ENCODE measurements at regions not wholly inside any gene's neighbourhood (a gene's known extent, or its start where the extent isn't known, plus 50 kb on each side); places are given as distances from the start of the nearest gene placed in this dataset.

DNA sequence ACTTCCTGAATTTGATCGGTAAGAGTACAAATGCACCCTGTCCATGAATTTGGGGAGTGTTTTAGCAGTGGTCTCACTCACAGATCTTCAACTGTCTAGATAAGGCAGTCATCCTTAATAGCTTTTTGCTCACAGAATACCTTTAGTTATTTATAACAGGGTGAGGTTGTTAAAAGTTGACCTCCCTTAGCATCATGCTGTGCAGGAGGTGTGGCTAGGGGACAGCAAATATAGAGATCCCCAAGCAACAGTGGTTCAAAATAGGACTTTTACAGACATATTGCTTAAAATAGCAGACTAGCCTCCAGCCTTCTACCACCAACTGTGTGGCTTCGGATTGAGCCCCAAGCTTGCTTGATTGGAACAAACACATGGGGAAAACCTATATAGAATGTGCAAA lies 724.4 kb downstream of the TLE1 start:
- TF ChIP-seq, protein P1, sequence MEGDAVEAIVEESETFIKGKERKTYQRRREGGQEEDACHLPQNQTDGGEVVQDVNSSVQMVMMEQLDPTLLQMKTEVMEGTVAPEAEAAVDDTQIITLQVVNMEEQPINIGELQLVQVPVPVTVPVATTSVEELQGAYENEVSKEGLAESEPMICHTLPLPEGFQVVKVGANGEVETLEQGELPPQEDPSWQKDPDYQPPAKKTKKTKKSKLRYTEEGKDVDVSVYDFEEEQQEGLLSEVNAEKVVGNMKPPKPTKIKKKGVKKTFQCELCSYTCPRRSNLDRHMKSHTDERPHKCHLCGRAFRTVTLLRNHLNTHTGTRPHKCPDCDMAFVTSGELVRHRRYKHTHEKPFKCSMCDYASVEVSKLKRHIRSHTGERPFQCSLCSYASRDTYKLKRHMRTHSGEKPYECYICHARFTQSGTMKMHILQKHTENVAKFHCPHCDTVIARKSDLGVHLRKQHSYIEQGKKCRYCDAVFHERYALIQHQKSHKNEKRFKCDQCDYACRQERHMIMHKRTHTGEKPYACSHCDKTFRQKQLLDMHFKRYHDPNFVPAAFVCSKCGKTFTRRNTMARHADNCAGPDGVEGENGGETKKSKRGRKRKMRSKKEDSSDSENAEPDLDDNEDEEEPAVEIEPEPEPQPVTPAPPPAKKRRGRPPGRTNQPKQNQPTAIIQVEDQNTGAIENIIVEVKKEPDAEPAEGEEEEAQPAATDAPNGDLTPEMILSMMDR (IDR thresholded peaks at IDR 0.05; ENCODE audit: extremely low read depth in 1 of 2, insufficient read depth in 1 of 2, low read depth in 1 of 2, low read length in 2 of 2) = no peak
- TF ChIP-seq JUN (IDR thresholded peaks at IDR 0.05; ENCODE audit: borderline replicate concordance, insufficient read depth, insufficient read length, low read depth) (no peak), FOS (IDR thresholded peaks at IDR 0.05; ENCODE audit: borderline replicate concordance, insufficient read depth, low read length) (no peak), POLR2A (IDR thresholded peaks at IDR 0.05; ENCODE audit: low read depth, low read length) (no peak), POLR2AphosphoS5 (IDR thresholded peaks at IDR 0.05; ENCODE audit: insufficient read depth, low read depth, low read length) (no peak), EZH2 (IDR thresholded peaks at IDR 0.05; ENCODE audit: borderline replicate concordance, low read depth, low read length, severe bottlenecking) (no peak), MYC (IDR thresholded peaks at IDR 0.05; ENCODE audit: low read depth, low read length) (no peak)
- TF ChIP-seq, protein P2, sequence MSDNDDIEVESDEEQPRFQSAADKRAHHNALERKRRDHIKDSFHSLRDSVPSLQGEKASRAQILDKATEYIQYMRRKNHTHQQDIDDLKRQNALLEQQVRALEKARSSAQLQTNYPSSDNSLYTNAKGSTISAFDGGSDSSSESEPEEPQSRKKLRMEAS (IDR thresholded peaks at IDR 0.05; ENCODE audit: insufficient read depth, insufficient read length) = no peak
